Fibroblast of the aortic adventitia (primary cell): ENCODE measurements at regions not wholly inside any gene's neighbourhood (a gene's known extent, or its start where the extent isn't known, plus 50 kb on each side); places are given as distances from the start of the nearest gene placed in this dataset.

Source experiments
- DNase-seq: peaks from one replicate; pipeline ENCODE4 v3.0.0-alpha.2; 2010; ENCODE audit warnings: low read depth
- H3K4me3 ChIP-seq: 2 replicates; pipeline ENCODE4 v1.5.1; 2011; ENCODE audit warnings: low read depth, mild to moderate bottlenecking, control low read depth, low read length, moderate library complexity
- TF ChIP-seq, protein P1 (sequence below): IDR thresholded peaks from 2 replicates; pipeline ENCODE4 v1.5.1; 2011; ENCODE audit warnings: mild to moderate bottlenecking, low read length, control low read depth, inconsistent platforms; ENCODE audit not compliant: insufficient read depth

DNA sequence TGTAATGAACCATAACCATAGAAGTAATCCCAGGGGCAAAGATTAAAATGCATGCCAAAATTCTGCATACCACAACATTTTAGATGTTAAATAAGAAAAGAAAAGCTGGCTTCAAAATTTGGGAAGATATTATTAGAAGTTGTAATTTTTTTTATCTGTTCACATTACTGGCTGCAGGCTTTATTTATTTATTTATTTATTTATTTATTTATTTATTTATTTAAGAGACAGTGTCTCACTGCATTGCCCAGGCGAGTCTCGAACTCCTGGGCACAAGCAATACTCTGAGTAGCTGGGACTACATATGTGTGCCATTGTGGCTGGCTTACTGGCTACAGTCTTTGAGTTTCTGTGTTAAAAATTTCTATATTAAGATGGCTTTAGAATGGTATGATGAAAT lies 66.5 kb upstream of the PNPT1 start:
- TF ChIP-seq, protein P1, sequence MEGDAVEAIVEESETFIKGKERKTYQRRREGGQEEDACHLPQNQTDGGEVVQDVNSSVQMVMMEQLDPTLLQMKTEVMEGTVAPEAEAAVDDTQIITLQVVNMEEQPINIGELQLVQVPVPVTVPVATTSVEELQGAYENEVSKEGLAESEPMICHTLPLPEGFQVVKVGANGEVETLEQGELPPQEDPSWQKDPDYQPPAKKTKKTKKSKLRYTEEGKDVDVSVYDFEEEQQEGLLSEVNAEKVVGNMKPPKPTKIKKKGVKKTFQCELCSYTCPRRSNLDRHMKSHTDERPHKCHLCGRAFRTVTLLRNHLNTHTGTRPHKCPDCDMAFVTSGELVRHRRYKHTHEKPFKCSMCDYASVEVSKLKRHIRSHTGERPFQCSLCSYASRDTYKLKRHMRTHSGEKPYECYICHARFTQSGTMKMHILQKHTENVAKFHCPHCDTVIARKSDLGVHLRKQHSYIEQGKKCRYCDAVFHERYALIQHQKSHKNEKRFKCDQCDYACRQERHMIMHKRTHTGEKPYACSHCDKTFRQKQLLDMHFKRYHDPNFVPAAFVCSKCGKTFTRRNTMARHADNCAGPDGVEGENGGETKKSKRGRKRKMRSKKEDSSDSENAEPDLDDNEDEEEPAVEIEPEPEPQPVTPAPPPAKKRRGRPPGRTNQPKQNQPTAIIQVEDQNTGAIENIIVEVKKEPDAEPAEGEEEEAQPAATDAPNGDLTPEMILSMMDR, result no peak
- no peak for DNase-seq
- H3K4me3 ChIP-seq, result no peak overlapping the region

DNA sequence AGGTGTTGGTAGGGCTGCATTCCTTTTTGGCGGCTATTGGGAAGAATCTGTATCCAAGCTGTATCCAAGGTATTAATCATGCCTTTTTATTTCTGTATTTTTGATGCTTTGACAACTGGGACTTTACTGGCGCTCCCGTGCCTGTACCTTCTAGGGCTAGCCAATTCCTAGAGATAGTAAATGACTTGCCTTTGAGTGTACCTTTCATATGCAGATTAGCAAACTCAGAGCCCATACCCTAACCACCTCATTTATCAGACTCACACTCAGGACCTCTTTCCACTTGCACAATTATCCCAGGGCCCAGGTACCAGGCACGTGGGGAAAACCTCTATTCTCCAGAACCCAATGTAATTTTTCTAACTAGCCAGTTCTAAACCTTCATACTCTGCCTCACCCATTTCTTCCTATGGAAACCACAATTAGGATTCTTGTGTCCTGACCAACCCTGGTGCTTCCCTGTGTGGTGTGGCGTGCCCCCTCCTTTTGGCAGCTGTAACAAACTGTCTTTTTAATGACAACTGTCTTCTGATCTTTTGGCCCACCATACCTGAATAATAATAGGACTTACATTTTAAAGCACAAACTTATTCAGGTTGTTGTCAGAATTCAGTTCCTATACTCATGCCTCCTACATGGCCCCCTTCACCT lies 65.8 kb upstream of the PNPT1 start:
- TF ChIP-seq, protein P1, result no peak
- no peak overlapping the region for H3K4me3 ChIP-seq
- no peak for DNase-seq

DNA sequence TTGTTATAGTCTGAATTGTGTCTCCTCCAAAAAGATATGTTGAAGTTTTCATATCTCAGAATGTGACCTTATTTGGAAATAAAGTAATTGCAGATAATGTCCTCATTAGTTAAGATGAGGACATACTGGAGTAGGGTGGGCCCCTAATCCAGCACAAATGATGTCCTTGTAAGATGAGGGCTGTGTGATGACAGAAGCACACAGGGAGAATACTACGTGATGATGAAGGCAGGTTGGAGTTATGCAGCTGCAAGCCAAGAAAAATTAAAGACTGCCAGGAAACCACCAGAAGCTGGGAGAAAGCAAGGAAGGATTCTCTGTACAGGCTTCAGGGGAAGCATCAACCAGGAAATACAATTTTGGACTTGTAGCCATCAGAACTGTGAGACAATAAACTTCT lies 58.3 kb upstream of the PNPT1 start:
- H3K4me3 ChIP-seq, result no peak overlapping the region
- DNase-seq, result peak; percentile 63
- TF ChIP-seq, protein P1, result no peak

DNA sequence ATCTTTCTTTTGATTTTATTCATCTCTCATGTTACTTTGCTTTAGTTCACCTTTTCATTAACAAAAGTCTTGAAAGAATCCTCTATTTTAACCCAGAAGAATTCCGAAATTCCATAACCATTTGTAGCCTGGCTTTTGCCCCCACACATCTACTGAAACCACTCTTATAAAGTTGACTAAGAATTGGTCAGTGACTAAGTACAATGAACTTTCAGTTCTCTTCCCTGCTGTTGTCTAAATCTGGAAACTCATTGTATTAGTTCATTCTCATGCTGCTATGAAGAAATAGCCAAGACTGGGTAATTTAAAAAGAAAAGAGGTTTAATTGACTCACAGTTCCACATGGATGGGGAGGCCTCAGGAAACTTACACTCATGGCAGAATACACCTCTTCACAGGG lies 49.9 kb upstream of the PNPT1 start:
- TF ChIP-seq, protein P1, result no peak
- no peak overlapping the region for H3K4me3 ChIP-seq
- DNase-seq, result peak; percentile 86
